ENCODE measurements at regions not wholly inside any gene's neighbourhood (a gene's known extent, or its start where the extent isn't known, plus 50 kb on each side); places are given as distances from the start of the nearest gene placed in this dataset.
"Not testable (repeated sequence)": the region's sequence is repeated elsewhere in the genome, so short reads cannot be mapped to it uniquely, and the experiment has no call there.

GRCh38 chr14:94826774-94827173, 56.9 kb upstream of the GSC start:
- no peaks in the 10 kb centered on the region for H3K27me3 ChIP-seq
- no peak for TF ChIP-seq CTCF (IDR thresholded peaks at IDR 0.05)
- no peak for TF ChIP-seq POLR2AphosphoS5 (IDR thresholded peaks at IDR 0.05)

GRCh38 chr14:94823556-94824341, 53.8 kb upstream of the GSC start:
- DNase-seq, result no peak
- Histone ChIP-seq H3K27ac (no peak overlapping the region), H3K4me1 (peaks cover 0 to 21% (median 16%) of the 10 kb centered on the region in 4 donors), H3K4me3 (no peak overlapping the region), H3K9me3 (no peaks in the 10 kb centered on the region), H3K36me3 (no peaks in the 10 kb centered on the region), H3K27me3 (no peaks in the 10 kb centered on the region)
- TF ChIP-seq CTCF (IDR thresholded peaks at IDR 0.05), result no peak
- no peak for TF ChIP-seq POLR2A (IDR thresholded peaks at IDR 0.05)
- TF ChIP-seq EP300 (IDR thresholded peaks at IDR 0.05), result no peak
- TF ChIP-seq POLR2AphosphoS5 (IDR thresholded peaks at IDR 0.05), result no peak
- WGBS, 2 donors, result 60 to 70% methylated on average over 8 of the region's 8 CpGs
- intact Hi-C loops (cut with DNase I), result no loop called here

More at GRCh38 chr14:94826774-94827173, 56.9 kb upstream of the GSC start:
- Histone ChIP-seq H3K9me3 (no peaks in the 10 kb centered on the region), H3K27ac (no peak overlapping the region), H3K4me1 (peaks cover 0 to 25% (median 16%) of the 10 kb centered on the region in 4 donors), H3K4me3 (no peak overlapping the region), H3K36me3 (no peaks in the 10 kb centered on the region)
- intact Hi-C loops (cut with DNase I), result no loop called here
- WGBS, 2 donors, result 83 to 85% methylated on average over 4 of the region's 4 CpGs
- no peak for DNase-seq

- intact Hi-C loops (cut with DNase I), result no loop called here
- DNase-seq, result no peak
- Histone ChIP-seq H3K4me3 (no peak overlapping the region), H3K36me3 (no peaks in the 10 kb centered on the region), H3K9me3 (no peaks in the 10 kb centered on the region), H3K27ac (no peak overlapping the region), H3K27me3 (no peaks in the 10 kb centered on the region), H3K4me1 (peaks cover 0 to under 1% (median 0%) of the 10 kb centered on the region in 4 donors)
- TF ChIP-seq POLR2A (IDR thresholded peaks at IDR 0.05) (no peak), EP300 (IDR thresholded peaks at IDR 0.05) (no peak), CTCF (IDR thresholded peaks at IDR 0.05) (no peak), POLR2AphosphoS5 (IDR thresholded peaks at IDR 0.05) (no peak)
- 80 to 85% methylated on average over 4 of the region's 4 CpGs for WGBS, 2 donors
These were observed 51.8 kb upstream of the GSC start for GRCh38 chr14:94821705-94822104.

- H3K36me3 ChIP-seq; H3K9me3 ChIP-seq; H3K27me3 ChIP-seq; intact Hi-C loops (cut with DNase I); H3K27ac ChIP-seq; H3K4me3 ChIP-seq; H3K4me1 ChIP-seq; DNase-seq: not testable (repeated sequence)
- WGBS, 2 donors, result 38 to 76% methylated on average over 1 of the region's 1 CpG
These were observed 51.0 kb upstream of the GSC start for GRCh38 chr14:94820932-94821331.
